ENCODE measurements at regions not wholly inside any gene's neighbourhood (a gene's known extent, or its start where the extent isn't known, plus 50 kb on each side); places are given as distances from the start of the nearest gene placed in this dataset.

- DNase-seq (ENCODE audit: low spot score in 2 of 2, unreplicated experiment in 2 of 2) = no peak
- Mint-ChIP-seq H3K4me1 (peaks cover 4% of the 10 kb centered on the region), H3K27me3 (ENCODE audit: low read depth) (no peaks in the 10 kb centered on the region), H3K36me3 (no peaks in the 10 kb centered on the region), H3K4me3 (no peak overlapping the region), H3K27ac (no peak overlapping the region), H3K9me3 (peaks cover 5% of the 10 kb centered on the region)
- TF ChIP-seq CTCF (IDR thresholded peaks at IDR 0.05; ENCODE audit: unreplicated experiment) = no peak
These were observed 410.7 kb downstream of the MZT1 start for GRCh38 chr13:72316716-72317115.

DNA sequence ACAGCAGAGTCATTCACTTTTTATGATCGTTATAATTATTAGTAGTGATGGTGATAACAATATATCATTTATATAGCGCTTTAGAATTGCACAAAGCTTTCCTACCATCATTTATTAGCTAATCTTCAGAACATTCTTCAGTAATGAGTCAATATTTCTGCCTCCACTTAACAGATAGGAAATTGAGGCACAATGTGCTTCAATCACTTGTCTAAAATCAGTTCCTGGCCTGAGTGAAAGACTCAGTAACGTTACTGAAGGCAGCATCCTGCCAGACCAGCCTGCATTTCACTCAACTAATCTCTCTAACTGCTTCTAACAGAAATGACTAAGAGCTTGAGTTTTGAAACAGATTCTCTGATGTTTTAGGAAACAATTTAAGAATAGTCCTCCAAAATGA lies 412.1 kb downstream of the MZT1 start:
- DNase-seq (ENCODE audit: low spot score in 2 of 2, unreplicated experiment in 2 of 2) = no peak
- Mint-ChIP-seq H3K9me3 (no peaks in the 10 kb centered on the region), H3K36me3 (no peaks in the 10 kb centered on the region), H3K4me1 (peaks cover 4% of the 10 kb centered on the region), H3K4me3 (no peak overlapping the region), H3K27ac (no peak overlapping the region), H3K27me3 (ENCODE audit: low read depth) (no peaks in the 10 kb centered on the region)
- TF ChIP-seq CTCF (IDR thresholded peaks at IDR 0.05; ENCODE audit: unreplicated experiment) = no peak

- no peak for TF ChIP-seq CTCF (IDR thresholded peaks at IDR 0.05; ENCODE audit: unreplicated experiment)
- Mint-ChIP-seq H3K4me3 (no peak overlapping the region), H3K27ac (no peak overlapping the region), H3K36me3 (no peaks in the 10 kb centered on the region), H3K9me3 (no peaks in the 10 kb centered on the region), H3K27me3 (ENCODE audit: low read depth) (no peaks in the 10 kb centered on the region), H3K4me1 (peaks cover 4% of the 10 kb centered on the region)
- DNase-seq (ENCODE audit: low spot score in 2 of 2, unreplicated experiment in 2 of 2) = no peak
These were observed 413.2 kb downstream of the MZT1 start for GRCh38 chr13:72314210-72314609.

DNA sequence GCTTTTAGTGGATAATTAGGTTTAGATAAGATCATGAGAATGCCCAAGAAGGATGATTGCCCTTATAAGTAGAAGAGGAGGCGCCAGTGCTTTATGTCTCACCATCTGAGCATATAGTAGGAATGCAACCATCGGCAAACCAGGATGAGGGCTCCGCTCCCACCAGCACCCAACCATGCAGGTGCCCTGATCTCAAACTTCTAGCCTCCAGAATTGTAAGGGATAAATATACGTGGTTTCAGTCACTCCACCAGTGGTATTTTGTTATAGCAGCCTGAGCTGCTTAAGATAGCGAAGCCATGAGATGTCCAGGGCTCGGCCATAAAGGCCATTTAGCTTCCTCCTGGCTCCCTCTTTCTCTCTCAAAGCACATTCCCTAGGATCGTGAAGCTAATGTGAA lies 413.9 kb downstream of the MZT1 start:
- Mint-ChIP-seq H3K27ac (no peak overlapping the region), H3K4me3 (no peak overlapping the region), H3K4me1 (peaks cover 4% of the 10 kb centered on the region), H3K36me3 (no peaks in the 10 kb centered on the region), H3K27me3 (ENCODE audit: low read depth) (no peaks in the 10 kb centered on the region), H3K9me3 (no peaks in the 10 kb centered on the region)
- TF ChIP-seq CTCF (IDR thresholded peaks at IDR 0.05; ENCODE audit: unreplicated experiment) = no peak
- no peak for DNase-seq (ENCODE audit: low spot score in 2 of 2, unreplicated experiment in 2 of 2)

GRCh38 chr13:72303941-72304746 lies 423.3 kb downstream of the MZT1 start:
- H3K4me3 Mint-ChIP-seq = no peak overlapping the region
- H3K36me3 Mint-ChIP-seq = no peaks in the 10 kb centered on the region
- H3K4me1 Mint-ChIP-seq = peaks cover 5% of the 10 kb centered on the region
- no peaks in the 10 kb centered on the region for H3K27me3 Mint-ChIP-seq (ENCODE audit: low read depth)
- H3K27ac Mint-ChIP-seq = no peak overlapping the region
- TF ChIP-seq CTCF (IDR thresholded peaks at IDR 0.05; ENCODE audit: unreplicated experiment) = no peak
- no peak for DNase-seq (ENCODE audit: low spot score in 2 of 2, unreplicated experiment in 2 of 2)
- no peaks in the 10 kb centered on the region for H3K9me3 Mint-ChIP-seq

Data from mesothelial cell of epicardium (in vitro differentiated cells).